ENCODE measurements at regions not wholly inside any gene's neighbourhood (a gene's known extent, or its start where the extent isn't known, plus 50 kb on each side); places are given as distances from the start of the nearest gene placed in this dataset.
"Not testable (repeated sequence)": the region's sequence is repeated elsewhere in the genome, so short reads cannot be mapped to it uniquely, and the experiment has no call there.

- H3K27me3 ChIP-seq: no peaks in the 10 kb centered on the region
- H3K9ac ChIP-seq: no peak overlapping the region
- peaks cover 78% of the 10 kb centered on the region for H3K36me3 ChIP-seq
- peak overlapping the region; percentile 17; the same call in 1 of the 2 replicates for H3K4me2 ChIP-seq
- H3K9me3 ChIP-seq: peaks cover 41% of the 10 kb centered on the region; the same call in 1 of the 2 replicates
- H3K4me3 ChIP-seq: no peak overlapping the region
- no peak for TF ChIP-seq Cebpa-rat (IDR thresholded peaks at IDR 0.05)
- H3K27ac ChIP-seq: peak overlapping the region; percentile 42; the same call in 1 of the 2 replicates
- no peaks in the 10 kb centered on the region for H4K20me1 ChIP-seq
- H3K4me1 ChIP-seq: peaks cover 60% of the 10 kb centered on the region
These were observed 162.4 kb downstream of the S1PR1 start for GRCh38 chr1:101399222-101399621.

- H3K4me1 ChIP-seq: peaks cover 85% of the 10 kb centered on the region
- TF ChIP-seq Cebpa-rat (IDR thresholded peaks at IDR 0.05): no peak
- H3K36me3 ChIP-seq: peaks cover 48% of the 10 kb centered on the region
- H4K20me1 ChIP-seq: no peaks in the 10 kb centered on the region
- peak overlapping the region; percentile 68 for H3K4me3 ChIP-seq
- no peaks in the 10 kb centered on the region for H3K27me3 ChIP-seq
- H3K9me3 ChIP-seq: peaks cover 37% of the 10 kb centered on the region; the same call in 1 of the 2 replicates
- H3K9ac ChIP-seq: peak overlapping the region; percentile 45; the same call in 1 of the 2 replicates
- H3K27ac ChIP-seq: peak overlapping the region; percentile 92
- peak overlapping the region; percentile 93 for H3K4me2 ChIP-seq
These were observed 169.5 kb downstream of the S1PR1 start for GRCh38 chr1:101406271-101406670.

- Histone ChIP-seq H3K4me3 (peak overlapping the region; percentile 68), H3K36me3 (peaks cover 46% of the 10 kb centered on the region), H3K9ac (no peak overlapping the region; the same call in 1 of the 2 replicates), H3K4me1 (peaks cover 89% of the 10 kb centered on the region), H3K27me3 (no peaks in the 10 kb centered on the region), H3K4me2 (peak overlapping the region; percentile 93), H4K20me1 (no peaks in the 10 kb centered on the region), H3K9me3 (peaks cover 35% of the 10 kb centered on the region; the same call in 1 of the 2 replicates), H3K27ac (peak overlapping the region; percentile 92)
- no peak for TF ChIP-seq Cebpa-rat (IDR thresholded peaks at IDR 0.05)
These were observed 169.9 kb downstream of the S1PR1 start for GRCh38 chr1:101406681-101407080.

GRCh38 chr1:101407505-101408211 lies 170.8 kb downstream of the S1PR1 start:
- peak overlapping the region; percentile 68 for H3K4me3 ChIP-seq
- peaks cover 93% of the 10 kb centered on the region for H3K4me1 ChIP-seq
- H3K27ac ChIP-seq: peak overlapping the region; percentile 92
- H3K9ac ChIP-seq: peak overlapping the region; percentile 86
- no peak for TF ChIP-seq Cebpa-rat (IDR thresholded peaks at IDR 0.05)
- no peaks in the 10 kb centered on the region for H4K20me1 ChIP-seq
- H3K27me3 ChIP-seq: no peaks in the 10 kb centered on the region
- H3K36me3 ChIP-seq: peaks cover 41% of the 10 kb centered on the region
- H3K9me3 ChIP-seq: peaks cover 38% of the 10 kb centered on the region
- H3K4me2 ChIP-seq: peak overlapping the region; percentile 93

DNA sequence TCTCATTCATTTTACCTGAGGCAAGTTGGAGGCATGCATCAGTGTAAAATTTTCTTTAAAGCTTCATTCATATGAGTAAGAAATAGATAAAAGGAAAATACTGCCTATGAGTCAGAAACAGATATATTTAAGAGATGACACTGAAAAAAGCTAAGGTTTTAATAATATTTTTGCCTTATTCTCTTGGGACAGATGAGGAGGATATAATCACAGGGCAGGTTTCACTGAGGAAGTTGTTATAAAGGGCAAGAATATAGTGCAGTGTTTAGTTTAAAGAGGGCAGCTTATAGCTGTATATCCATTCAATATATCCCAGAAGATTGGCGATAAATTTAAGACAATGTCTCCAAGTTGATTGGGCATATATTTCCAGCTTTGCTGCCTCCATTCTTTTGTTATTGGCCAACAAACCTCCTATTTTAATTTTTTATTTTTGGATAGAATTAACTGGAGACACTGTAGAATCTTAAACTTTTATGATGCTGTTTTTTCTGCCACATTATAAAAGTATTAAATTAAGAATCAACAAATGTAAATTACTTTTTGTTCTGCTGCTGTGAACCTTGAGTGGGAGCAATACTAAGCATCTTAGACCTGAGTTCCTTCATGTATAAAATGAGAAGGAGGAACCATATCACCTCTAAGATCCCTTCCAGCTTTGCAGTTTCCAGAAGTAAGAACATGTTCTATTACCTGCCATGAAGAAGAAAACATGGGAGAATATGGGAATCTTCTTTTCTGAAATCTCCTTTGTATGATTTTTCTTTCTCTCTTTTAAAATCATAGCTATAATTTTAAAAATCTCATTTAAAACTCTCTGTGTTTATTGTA lies 171.6 kb downstream of the S1PR1 start:
- Histone ChIP-seq H3K9ac (peak overlapping the region; percentile 86), H3K4me1 (peaks cover 87% of the 10 kb centered on the region), H3K4me3 (peak overlapping the region; percentile 68), H3K27ac (peak overlapping the region; percentile 92), H4K20me1 (no peaks in the 10 kb centered on the region), H3K27me3 (no peaks in the 10 kb centered on the region), H3K9me3 (peaks cover 41% of the 10 kb centered on the region), H3K36me3 (peaks cover 40% of the 10 kb centered on the region), H3K4me2 (peak overlapping the region; percentile 93)
- no peak for TF ChIP-seq Cebpa-rat (IDR thresholded peaks at IDR 0.05)

DNA sequence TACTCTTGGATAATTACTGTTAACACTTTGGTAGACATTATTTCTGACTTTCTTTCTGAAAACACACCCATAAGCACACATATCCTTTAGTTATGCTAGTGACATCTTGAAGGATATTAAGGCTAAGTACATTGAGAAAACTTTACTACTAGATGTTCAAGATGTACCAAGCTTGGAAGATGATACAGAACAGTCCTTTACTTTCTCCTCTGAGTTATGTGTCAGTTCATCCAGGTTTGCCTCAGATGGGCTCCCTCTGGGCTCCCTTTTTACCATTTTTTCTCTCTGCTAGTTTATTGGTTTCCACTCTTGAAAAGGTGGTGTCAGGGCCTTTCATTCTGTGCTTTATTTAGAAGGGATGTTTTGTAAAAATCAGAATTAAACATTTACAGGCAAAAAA lies 172.3 kb downstream of the S1PR1 start:
- peaks cover 80% of the 10 kb centered on the region for H3K4me1 ChIP-seq
- H3K36me3 ChIP-seq: peaks cover 33% of the 10 kb centered on the region
- peaks cover 42% of the 10 kb centered on the region for H3K9me3 ChIP-seq
- H3K27me3 ChIP-seq: no peaks in the 10 kb centered on the region
- no peak for TF ChIP-seq Cebpa-rat (IDR thresholded peaks at IDR 0.05)
- H3K4me3 ChIP-seq: peak overlapping the region; percentile 68
- peak overlapping the region; percentile 92 for H3K27ac ChIP-seq
- peak overlapping the region; percentile 86 for H3K9ac ChIP-seq
- H4K20me1 ChIP-seq: no peaks in the 10 kb centered on the region
- H3K4me2 ChIP-seq: peak overlapping the region; percentile 93

- peak overlapping the region; percentile 92 for H3K27ac ChIP-seq
- H3K4me3 ChIP-seq: peak overlapping the region; percentile 68
- peak overlapping the region; percentile 86 for H3K9ac ChIP-seq
- no peaks in the 10 kb centered on the region for H4K20me1 ChIP-seq
- no peak for TF ChIP-seq Cebpa-rat (IDR thresholded peaks at IDR 0.05)
- no peaks in the 10 kb centered on the region for H3K27me3 ChIP-seq
- H3K4me2 ChIP-seq: peak overlapping the region; percentile 93
- peaks cover 68% of the 10 kb centered on the region for H3K4me1 ChIP-seq
- peaks cover 21% of the 10 kb centered on the region for H3K36me3 ChIP-seq
- H3K9me3 ChIP-seq: peaks cover 45% of the 10 kb centered on the region
These were observed 173.4 kb downstream of the S1PR1 start for GRCh38 chr1:101410048-101410878.

- H3K9me3 ChIP-seq: peaks cover 74% of the 10 kb centered on the region
- H3K27me3 ChIP-seq: no peaks in the 10 kb centered on the region
- TF ChIP-seq Cebpa-rat (IDR thresholded peaks at IDR 0.05): no peak
- no peaks in the 10 kb centered on the region for H4K20me1 ChIP-seq
- H3K4me2 ChIP-seq: 0 out of 2 replicates have a peak overlapping the region, but pooled peaks have one; percentile 2
- H3K27ac ChIP-seq: no peak overlapping the region
- peaks cover 7% of the 10 kb centered on the region for H3K4me1 ChIP-seq
- no peak overlapping the region for H3K9ac ChIP-seq
- H3K4me3 ChIP-seq: no peak overlapping the region
- peaks cover 10% of the 10 kb centered on the region for H3K36me3 ChIP-seq
These were observed 183.6 kb downstream of the S1PR1 start for GRCh38 chr1:101420406-101420805.

DNA sequence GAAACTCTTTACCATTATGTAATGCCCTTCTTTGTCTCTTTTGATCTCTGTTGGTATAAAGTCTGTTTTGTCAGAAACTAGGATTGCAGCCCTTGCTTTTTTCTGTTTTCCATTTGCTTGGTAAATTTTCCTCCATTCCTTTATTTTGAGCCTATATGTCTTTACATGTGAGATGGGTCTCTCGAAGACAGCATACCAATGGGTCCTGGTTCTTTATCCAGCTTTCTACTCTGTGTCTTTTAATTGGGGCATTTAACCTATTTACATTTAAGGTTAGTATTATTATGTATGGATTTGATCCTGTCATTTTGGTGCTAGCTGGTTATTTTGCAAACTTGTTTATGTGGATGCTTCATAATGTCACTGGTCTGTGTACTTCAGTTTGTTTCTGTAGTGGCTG lies 191.3 kb downstream of the S1PR1 start:
- H3K4me1 ChIP-seq: peaks cover 17% of the 10 kb centered on the region
- H3K4me2 ChIP-seq, H3K27me3 ChIP-seq, H3K36me3 ChIP-seq, H3K9ac ChIP-seq, H3K27ac ChIP-seq, H4K20me1 ChIP-seq, H3K4me3 ChIP-seq: not testable (repeated sequence)
- H3K9me3 ChIP-seq: peaks cover 88% of the 10 kb centered on the region
